ENCODE measurements at regions not wholly inside any gene's neighbourhood (a gene's known extent, or its start where the extent isn't known, plus 50 kb on each side); places are given as distances from the start of the nearest gene placed in this dataset.

DNA sequence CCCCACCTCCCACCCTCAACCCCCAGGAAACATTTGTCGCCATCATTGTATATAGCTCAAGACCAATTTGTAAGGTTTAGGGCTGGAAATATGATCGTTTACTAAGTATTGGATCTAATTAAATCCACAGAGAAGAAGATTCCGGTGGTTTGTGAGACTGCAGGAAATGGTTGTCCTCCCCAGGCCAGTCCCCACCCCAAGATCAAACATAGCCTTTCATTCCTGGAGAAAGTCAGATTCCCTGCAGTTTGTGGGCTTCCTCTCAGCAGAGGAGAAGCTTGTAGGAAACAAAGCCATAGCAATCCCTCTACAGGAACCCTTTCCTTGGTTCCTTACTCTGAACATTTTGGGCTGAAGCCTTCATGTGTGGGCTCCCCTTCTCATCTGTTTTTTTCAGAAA is 79.2 kb upstream of the TBCA start:
- intact Hi-C loops (cut with DNase I) = no loop called here
- Histone ChIP-seq H3K27ac (no peak overlapping the region), H3K27me3 (no peaks in the 10 kb centered on the region), H3K4me1 (peaks cover 13% of the 10 kb centered on the region), H3K36me3 (no peaks in the 10 kb centered on the region), H3K9me3 (no peaks in the 10 kb centered on the region), H3K4me3 (no peak overlapping the region)
- no peak for DNase-seq (ENCODE audit: extremely low spot score in 2 of 2)
- TF ChIP-seq, protein P1, sequence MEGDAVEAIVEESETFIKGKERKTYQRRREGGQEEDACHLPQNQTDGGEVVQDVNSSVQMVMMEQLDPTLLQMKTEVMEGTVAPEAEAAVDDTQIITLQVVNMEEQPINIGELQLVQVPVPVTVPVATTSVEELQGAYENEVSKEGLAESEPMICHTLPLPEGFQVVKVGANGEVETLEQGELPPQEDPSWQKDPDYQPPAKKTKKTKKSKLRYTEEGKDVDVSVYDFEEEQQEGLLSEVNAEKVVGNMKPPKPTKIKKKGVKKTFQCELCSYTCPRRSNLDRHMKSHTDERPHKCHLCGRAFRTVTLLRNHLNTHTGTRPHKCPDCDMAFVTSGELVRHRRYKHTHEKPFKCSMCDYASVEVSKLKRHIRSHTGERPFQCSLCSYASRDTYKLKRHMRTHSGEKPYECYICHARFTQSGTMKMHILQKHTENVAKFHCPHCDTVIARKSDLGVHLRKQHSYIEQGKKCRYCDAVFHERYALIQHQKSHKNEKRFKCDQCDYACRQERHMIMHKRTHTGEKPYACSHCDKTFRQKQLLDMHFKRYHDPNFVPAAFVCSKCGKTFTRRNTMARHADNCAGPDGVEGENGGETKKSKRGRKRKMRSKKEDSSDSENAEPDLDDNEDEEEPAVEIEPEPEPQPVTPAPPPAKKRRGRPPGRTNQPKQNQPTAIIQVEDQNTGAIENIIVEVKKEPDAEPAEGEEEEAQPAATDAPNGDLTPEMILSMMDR (IDR thresholded peaks at IDR 0.05) = no peak
- no peak for TF ChIP-seq POLR2AphosphoS5 (IDR thresholded peaks at IDR 0.05; ENCODE audit: insufficient read depth in 1 of 2, low read depth in 1 of 2)
- no peak for TF ChIP-seq POLR2A (IDR thresholded peaks at IDR 0.05)

- intact Hi-C loops (cut with DNase I) = no loop called here
- H3K27me3 ChIP-seq = no peaks in the 10 kb centered on the region
- no peak overlapping the region for H3K27ac ChIP-seq
- H3K36me3 ChIP-seq = no peaks in the 10 kb centered on the region
- H3K4me1 ChIP-seq = peaks cover 13% of the 10 kb centered on the region
- H3K9me3 ChIP-seq = no peaks in the 10 kb centered on the region
- DNase-seq (ENCODE audit: extremely low spot score in 2 of 2) = no peak
- no peak for TF ChIP-seq POLR2A (IDR thresholded peaks at IDR 0.05)
- no peak overlapping the region for H3K4me3 ChIP-seq
Observed at GRCh38 chr5:77853353-77853907, 77.3 kb upstream of the TBCA start.

GRCh38 chr5:77852514-77853352 is 76.6 kb upstream of the TBCA start:
- H3K27me3 ChIP-seq = no peaks in the 10 kb centered on the region
- no peaks in the 10 kb centered on the region for H3K36me3 ChIP-seq
- intact Hi-C loops (cut with DNase I) = no loop called here
- TF ChIP-seq, protein P1 (IDR thresholded peaks at IDR 0.05) = no peak
- no peak for TF ChIP-seq POLR2AphosphoS5 (IDR thresholded peaks at IDR 0.05; ENCODE audit: insufficient read depth in 1 of 2, low read depth in 1 of 2)
- no peak for TF ChIP-seq POLR2A (IDR thresholded peaks at IDR 0.05)
- H3K4me1 ChIP-seq = peaks cover 13% of the 10 kb centered on the region
- H3K9me3 ChIP-seq = no peaks in the 10 kb centered on the region
- DNase-seq (ENCODE audit: extremely low spot score in 2 of 2) = no peak
- H3K27ac ChIP-seq = no peak overlapping the region
- H3K4me3 ChIP-seq = peak overlapping the region; percentile 49 to 51

- H3K27me3 ChIP-seq = no peaks in the 10 kb centered on the region
- TF ChIP-seq POLR2AphosphoS5 (IDR thresholded peaks at IDR 0.05; ENCODE audit: insufficient read depth in 1 of 2, low read depth in 1 of 2) (no peak), POLR2A (IDR thresholded peaks at IDR 0.05) (no peak)
- TF ChIP-seq, protein P1 (IDR thresholded peaks at IDR 0.05) = no peak
- no peak overlapping the region for H3K27ac ChIP-seq
- H3K4me1 ChIP-seq = peaks cover 13% of the 10 kb centered on the region
- H3K9me3 ChIP-seq = no peaks in the 10 kb centered on the region
- intact Hi-C loops (cut with DNase I) = no loop called here
- H3K36me3 ChIP-seq = no peaks in the 10 kb centered on the region
- no peak for DNase-seq (ENCODE audit: extremely low spot score in 2 of 2)
- H3K4me3 ChIP-seq = peak overlapping the region; percentile 49 to 51
Observed at GRCh38 chr5:77852068-77852513, 76.0 kb upstream of the TBCA start.

DNA sequence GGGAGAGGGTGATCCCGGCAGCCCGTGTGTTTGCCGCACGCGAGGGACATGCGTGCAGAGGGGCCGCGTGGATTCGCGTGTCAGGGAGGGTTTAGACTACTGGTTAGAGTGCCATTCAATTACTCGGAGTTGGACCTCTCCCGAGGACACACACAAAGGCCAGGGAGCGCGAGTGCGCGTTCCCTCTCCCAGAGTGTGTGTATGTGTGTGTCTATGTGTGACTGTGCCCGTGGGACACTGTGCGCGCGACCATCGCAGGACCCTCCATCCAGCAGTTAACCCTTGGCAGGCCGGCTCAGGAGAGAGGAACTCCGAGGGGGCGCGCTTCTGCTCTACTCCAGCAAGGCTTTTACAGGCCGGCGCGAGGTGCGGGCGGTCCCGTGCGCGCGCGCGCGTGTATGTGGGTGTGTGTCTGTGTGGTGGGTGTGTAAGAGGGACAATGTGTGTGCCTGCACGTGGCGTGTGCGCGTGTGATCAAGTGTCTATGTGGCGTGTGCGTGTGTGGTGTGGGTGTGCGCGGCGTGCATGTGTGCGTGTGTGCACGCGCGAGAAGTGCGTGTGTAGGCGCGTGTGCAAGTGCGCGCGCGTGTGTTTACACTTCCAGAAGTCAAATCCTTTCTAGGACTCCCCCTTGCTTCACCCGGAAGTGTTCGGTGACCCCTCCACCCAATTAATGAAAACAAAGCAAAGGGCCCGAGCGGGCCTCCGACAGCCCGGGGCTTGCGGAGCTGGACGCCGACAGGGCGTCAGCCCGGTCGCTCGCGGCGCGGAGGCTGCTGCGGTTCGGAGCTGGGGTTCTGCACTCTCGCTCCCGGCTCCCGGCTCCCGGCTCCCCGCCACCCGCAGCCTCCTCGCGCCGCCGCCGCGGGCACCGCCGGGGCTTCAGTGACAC is 75.3 kb upstream of the TBCA start:
- no peaks in the 10 kb centered on the region for H3K27me3 ChIP-seq
- DNase-seq (ENCODE audit: extremely low spot score in 2 of 2) = no peak
- intact Hi-C loops (cut with DNase I) = no loop called here
- TF ChIP-seq POLR2A (IDR thresholded peaks at IDR 0.05) (no peak), POLR2AphosphoS5 (IDR thresholded peaks at IDR 0.05; ENCODE audit: insufficient read depth in 1 of 2, low read depth in 1 of 2) (no peak)
- TF ChIP-seq, protein P1 (IDR thresholded peaks at IDR 0.05) = no peak
- no peaks in the 10 kb centered on the region for H3K9me3 ChIP-seq
- H3K36me3 ChIP-seq = no peaks in the 10 kb centered on the region
- peak overlapping the region; percentile 49 to 51 for H3K4me3 ChIP-seq
- H3K4me1 ChIP-seq = peaks cover 13% of the 10 kb centered on the region
- H3K27ac ChIP-seq = no peak overlapping the region

Measured in vagina (tissue), 2 donors.